Naive thymus-derived CD8-positive, alpha-beta T cell (primary cell): ENCODE measurements at regions not wholly inside any gene's neighbourhood (a gene's known extent, or its start where the extent isn't known, plus 50 kb on each side); places are given as distances from the start of the nearest gene placed in this dataset.

Experiments
- ATAC-seq, 2 donors: fragments of 150-1000 bp; cut with Tn5 transposase in 1 of 2; sonication (Bioruptor Pico), chemical (Tn5 transposase) in 1 of 2; 1 replicate in 1 of 2; 2 replicates in 1 of 2; pipeline ENCODE4 v1.10.0; 2021; ENCODE audit warnings: mild to moderate bottlenecking in 2 of 2, moderate library complexity in 2 of 2
- POLR2A ChIA-PET: fragments of 350-600 bp; sonication (Branson Sonifier 250); formaldehyde crosslinking; loops from one replicate; lab custom pipeline; 2021; ENCODE audit warnings: antibody characterized with exemption; lab: Charles Lee
- DNase-seq, 10 donors: peaks; one replicate each; pipeline versions ENCODE4 v3.0.0 to v3.0.0-alpha.2; 2020 to 2022
- H3K27ac Mint-ChIP-seq, 10 donors: one replicate each; pipeline ENCODE4 v1.8.0; 2020 to 2022; ENCODE audit warnings: mild to moderate bottlenecking in 10 of 10, mixed read lengths in 10 of 10, moderate library complexity in 4 of 10, inconsistent platforms in 1 of 10
- H3K27me3 Mint-ChIP-seq, 5 donors: one replicate each; pipeline ENCODE4 v1.8.0; 2021 to 2022; ENCODE audit warnings: mixed read lengths in 5 of 5
- H3K36me3 Mint-ChIP-seq, 3 donors: one replicate each; pipeline ENCODE4 v1.8.0; 2020 to 2022; ENCODE audit warnings: mixed read lengths in 3 of 3, mild to moderate bottlenecking in 2 of 3, inconsistent platforms in 1 of 3
- H3K4me1 Mint-ChIP-seq, 4 donors: one replicate each; pipeline ENCODE4 v1.8.0; 2021 to 2022; ENCODE audit warnings: mixed read lengths in 4 of 4
- H3K4me3 Mint-ChIP-seq, 10 donors: one replicate each; pipeline ENCODE4 v1.8.0; 2020 to 2022; ENCODE audit warnings: mild to moderate bottlenecking in 10 of 10, mixed read lengths in 10 of 10, moderate library complexity in 6 of 10, inconsistent platforms in 1 of 10
- H3K9me3 Mint-ChIP-seq, 9 donors: one replicate each; pipeline ENCODE4 v1.8.0; 2020 to 2022; ENCODE audit warnings: mixed read lengths in 9 of 9, mild to moderate bottlenecking in 3 of 9, inconsistent platforms in 1 of 9, moderate library complexity in 1 of 9

- H3K27ac Mint-ChIP-seq = peak overlapping the region; percentile 41 to 97 (median 84)
- POLR2A ChIA-PET = interaction anchor here (0.9 to 1.9 kb wide), 3 partner anchors 73 to 982 kb away, joined by 3 to 4 read pairs (median 3); no protein-coding TSS in a partner anchor
- H3K36me3 Mint-ChIP-seq = no peaks in the 10 kb centered on the region
- peak overlapping the region; percentile 56 to 87 (median 78) for H3K4me3 Mint-ChIP-seq
- H3K9me3 Mint-ChIP-seq = peaks cover 0 to 4% (median 0%) of the 10 kb centered on the region in 9 donors
- H3K27me3 Mint-ChIP-seq = no peaks in the 10 kb centered on the region
- H3K4me1 Mint-ChIP-seq = peaks cover 12 to 40% (median 21%) of the 10 kb centered on the region in 4 donors
- ATAC-seq (peak; percentile 85 to 90), DNase-seq (peak in 4 of 10 donors; percentile 11 to 56 (median 39))
Measured at GRCh38 chr2:147663153-147663961, 181.5 kb upstream of the ACVR2A start.

- DNase-seq = no peak
- Mint-ChIP-seq H3K27me3 (no peaks in the 10 kb centered on the region), H3K9me3 (peaks cover 0 to 4% (median 0%) of the 10 kb centered on the region in 9 donors), H3K4me1 (peaks cover 12 to 40% (median 21%) of the 10 kb centered on the region in 4 donors), H3K36me3 (no peaks in the 10 kb centered on the region), H3K27ac (peak overlapping the region in 4 of 10 donors; percentile 19 to 94 (median 50)), H3K4me3 (peak overlapping the region in 1 of 10 donors; percentile 7)
- no peak for ATAC-seq
- POLR2A ChIA-PET = no interaction called here
Measured at GRCh38 chr2:147662221-147662620, 182.6 kb upstream of the ACVR2A start.

GRCh38 chr2:147660680-147661079 lies 184.1 kb upstream of the ACVR2A start:
- ATAC-seq = no peak
- no peak overlapping the region for H3K27ac Mint-ChIP-seq
- no peak for DNase-seq
- POLR2A ChIA-PET = no interaction called here
- no peaks in the 10 kb centered on the region for H3K27me3 Mint-ChIP-seq
- H3K9me3 Mint-ChIP-seq = peaks cover 0 to 4% (median 0%) of the 10 kb centered on the region in 9 donors
- no peak overlapping the region for H3K4me3 Mint-ChIP-seq
- H3K4me1 Mint-ChIP-seq = peaks cover 12 to 40% (median 21%) of the 10 kb centered on the region in 4 donors
- H3K36me3 Mint-ChIP-seq = no peaks in the 10 kb centered on the region

DNA sequence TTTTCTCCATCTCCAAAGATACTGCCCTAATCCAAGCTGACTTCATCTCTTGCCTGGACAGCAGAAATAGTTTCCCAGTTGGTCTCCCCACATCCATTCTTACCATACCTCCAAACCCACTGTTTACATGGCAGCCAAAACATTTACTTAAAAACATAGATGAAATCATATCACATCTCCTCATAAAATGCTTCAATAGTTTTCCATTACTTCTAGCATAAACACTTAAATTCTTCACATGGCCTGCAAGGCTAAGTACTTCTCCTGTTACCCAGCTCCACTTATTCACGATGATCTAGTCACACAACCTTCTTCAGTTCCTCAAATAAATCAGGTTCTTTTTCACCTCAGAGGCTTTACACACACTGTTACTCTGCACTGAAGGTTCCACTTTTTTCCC lies 185.8 kb upstream of the ACVR2A start:
- no peak overlapping the region for H3K27ac Mint-ChIP-seq
- H3K4me3 Mint-ChIP-seq = no peak overlapping the region
- POLR2A ChIA-PET = no interaction called here
- DNase-seq (no peak), ATAC-seq (no peak)
- no peaks in the 10 kb centered on the region for H3K36me3 Mint-ChIP-seq
- peaks cover 0 to 3% (median 0%) of the 10 kb centered on the region in 5 donors for H3K27me3 Mint-ChIP-seq
- peaks cover 12 to 38% (median 19%) of the 10 kb centered on the region in 4 donors for H3K4me1 Mint-ChIP-seq
- peaks cover 0 to 4% (median 0%) of the 10 kb centered on the region in 9 donors for H3K9me3 Mint-ChIP-seq

DNA sequence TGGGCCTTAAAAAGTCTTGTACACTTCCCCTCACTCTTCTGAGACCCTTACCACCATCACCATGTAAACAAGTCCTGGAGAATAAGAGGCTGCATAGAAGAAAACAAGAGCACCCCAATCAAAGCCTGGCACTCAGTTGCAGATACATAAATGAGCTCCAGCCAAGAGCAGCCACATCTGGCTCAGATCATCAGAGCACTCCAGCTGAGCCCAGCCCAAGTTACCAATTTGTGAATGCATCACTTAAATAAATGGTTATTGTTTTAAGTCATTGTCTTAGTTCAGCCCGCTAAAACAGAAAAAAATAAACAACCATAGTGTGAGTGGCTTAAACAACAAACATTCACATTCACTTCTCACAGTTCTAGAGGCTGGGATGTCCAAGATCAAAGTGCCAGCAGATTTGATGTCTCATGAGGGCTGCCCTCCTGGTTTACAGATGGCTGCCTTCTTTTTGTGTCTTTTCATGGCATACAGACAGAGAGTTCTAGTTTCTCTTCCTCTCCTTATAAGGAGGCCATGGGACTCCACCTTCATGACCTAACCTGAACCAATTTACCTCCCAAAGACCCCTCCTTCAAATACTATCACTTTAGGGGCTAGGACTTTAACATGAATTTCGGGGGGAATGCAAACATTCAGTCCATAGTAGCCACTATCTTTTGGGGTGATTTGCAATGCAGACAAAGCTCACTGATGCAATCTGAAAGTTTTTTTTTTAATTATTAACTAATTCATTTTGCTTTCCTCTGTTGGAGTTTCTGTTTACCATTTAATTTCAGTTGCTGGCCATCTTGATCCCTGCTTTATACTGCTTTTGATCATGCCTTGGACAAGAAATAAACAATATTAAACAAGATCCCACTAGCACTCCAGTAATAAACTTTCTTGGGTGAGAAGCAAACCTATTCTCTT lies 187.5 kb upstream of the ACVR2A start:
- POLR2A ChIA-PET = no interaction called here
- H3K4me1 Mint-ChIP-seq = peaks cover 0 to 21% (median 4%) of the 10 kb centered on the region in 4 donors
- H3K4me3 Mint-ChIP-seq = no peak overlapping the region
- no peaks in the 10 kb centered on the region for H3K36me3 Mint-ChIP-seq
- no peak overlapping the region for H3K27ac Mint-ChIP-seq
- H3K27me3 Mint-ChIP-seq = peaks cover 0 to 3% (median 0%) of the 10 kb centered on the region in 5 donors
- peaks cover 0 to 4% (median 0%) of the 10 kb centered on the region in 9 donors for H3K9me3 Mint-ChIP-seq
- no peak for ATAC-seq
- DNase-seq = no peak

DNA sequence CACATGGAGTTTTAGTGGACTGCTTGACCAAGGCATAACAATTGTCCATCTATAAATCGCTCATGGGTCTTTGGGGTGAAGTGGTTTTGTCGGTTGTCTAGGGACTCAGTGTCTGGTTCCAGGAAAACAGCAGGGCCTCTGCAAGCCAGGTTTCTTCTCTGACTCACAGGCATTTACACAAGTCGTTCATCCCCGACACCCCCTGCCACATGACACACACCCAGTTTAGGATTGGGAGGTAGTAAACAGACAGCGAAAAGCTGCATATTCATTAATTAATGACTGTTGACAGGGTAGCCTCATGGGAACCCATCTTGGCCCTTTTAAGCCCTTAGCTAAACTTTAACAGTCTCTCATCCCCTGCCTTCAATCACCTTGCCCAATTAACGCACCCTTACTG lies 194.8 kb upstream of the ACVR2A start:
- Mint-ChIP-seq H3K27ac (no peak overlapping the region), H3K9me3 (no peaks in the 10 kb centered on the region), H3K4me1 (no peaks in the 10 kb centered on the region), H3K27me3 (peaks cover 0 to 3% (median 0%) of the 10 kb centered on the region in 5 donors), H3K4me3 (no peak overlapping the region), H3K36me3 (no peaks in the 10 kb centered on the region)
- DNase-seq (no peak), ATAC-seq (no peak)
- POLR2A ChIA-PET = no interaction called here

GRCh38 chr2:147649286-147649685 lies 195.5 kb upstream of the ACVR2A start:
- H3K4me1 Mint-ChIP-seq = no peaks in the 10 kb centered on the region
- H3K27ac Mint-ChIP-seq = no peak overlapping the region
- H3K36me3 Mint-ChIP-seq = no peaks in the 10 kb centered on the region
- ATAC-seq (no peak), DNase-seq (no peak)
- no peak overlapping the region for H3K4me3 Mint-ChIP-seq
- POLR2A ChIA-PET = no interaction called here
- no peaks in the 10 kb centered on the region for H3K27me3 Mint-ChIP-seq
- no peaks in the 10 kb centered on the region for H3K9me3 Mint-ChIP-seq

- ATAC-seq = no peak
- POLR2A ChIA-PET = no interaction called here
- H3K27me3 Mint-ChIP-seq = no peaks in the 10 kb centered on the region
Measured at GRCh38 chr2:147648471-147648870, 196.4 kb upstream of the ACVR2A start.

DNA sequence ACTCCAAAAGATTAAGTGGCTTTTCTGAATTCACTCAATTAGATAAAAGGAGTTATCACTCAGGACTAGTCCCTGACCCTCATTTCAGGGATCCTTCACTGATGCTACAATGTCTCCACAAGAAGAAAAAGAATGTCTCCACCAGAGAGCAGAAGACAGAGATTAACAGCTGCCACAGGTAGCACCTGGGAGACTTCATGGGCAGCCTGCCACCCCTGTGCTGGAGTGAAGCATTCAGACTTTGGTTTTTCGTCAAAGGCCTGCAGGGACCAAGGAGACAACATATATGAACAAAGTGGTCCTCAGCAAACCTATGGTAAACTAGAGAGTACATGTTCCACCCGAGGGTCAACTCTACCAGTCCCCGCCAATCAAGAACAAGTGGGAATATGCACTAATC lies 197.0 kb upstream of the ACVR2A start:
- Mint-ChIP-seq H3K4me3 (no peak overlapping the region), H3K9me3 (no peaks in the 10 kb centered on the region), H3K27ac (no peak overlapping the region), H3K36me3 (no peaks in the 10 kb centered on the region), H3K4me1 (no peaks in the 10 kb centered on the region), H3K27me3 (no peaks in the 10 kb centered on the region)
- POLR2A ChIA-PET = no interaction called here
- DNase-seq = no peak
- ATAC-seq = no peak

More at GRCh38 chr2:147648471-147648870, 196.4 kb upstream of the ACVR2A start:
- Mint-ChIP-seq H3K9me3 (no peaks in the 10 kb centered on the region), H3K27ac (no peak overlapping the region), H3K4me3 (no peak overlapping the region), H3K4me1 (no peaks in the 10 kb centered on the region), H3K36me3 (no peaks in the 10 kb centered on the region)
- DNase-seq = no peak

- Mint-ChIP-seq H3K27ac (peak overlapping the region in 1 of 10 donors; percentile 27), H3K4me1 (no peaks in the 10 kb centered on the region), H3K36me3 (no peaks in the 10 kb centered on the region), H3K4me3 (no peak overlapping the region), H3K27me3 (no peaks in the 10 kb centered on the region), H3K9me3 (no peaks in the 10 kb centered on the region)
- ATAC-seq (no peak), DNase-seq (no peak)
- POLR2A ChIA-PET = no interaction called here
Measured at GRCh38 chr2:147646818-147647468, 197.9 kb upstream of the ACVR2A start.

GRCh38 chr2:147644491-147644890 lies 200.3 kb upstream of the ACVR2A start:
- H3K36me3 Mint-ChIP-seq = no peaks in the 10 kb centered on the region
- H3K27ac Mint-ChIP-seq = no peak overlapping the region
- H3K27me3 Mint-ChIP-seq = peaks cover 0 to 5% (median 0%) of the 10 kb centered on the region in 5 donors
- H3K9me3 Mint-ChIP-seq = peaks cover 0 to 5% (median 0%) of the 10 kb centered on the region in 9 donors
- ATAC-seq (no peak), DNase-seq (no peak)
- H3K4me1 Mint-ChIP-seq = no peaks in the 10 kb centered on the region
- no peak overlapping the region for H3K4me3 Mint-ChIP-seq
- POLR2A ChIA-PET = no interaction called here

DNA sequence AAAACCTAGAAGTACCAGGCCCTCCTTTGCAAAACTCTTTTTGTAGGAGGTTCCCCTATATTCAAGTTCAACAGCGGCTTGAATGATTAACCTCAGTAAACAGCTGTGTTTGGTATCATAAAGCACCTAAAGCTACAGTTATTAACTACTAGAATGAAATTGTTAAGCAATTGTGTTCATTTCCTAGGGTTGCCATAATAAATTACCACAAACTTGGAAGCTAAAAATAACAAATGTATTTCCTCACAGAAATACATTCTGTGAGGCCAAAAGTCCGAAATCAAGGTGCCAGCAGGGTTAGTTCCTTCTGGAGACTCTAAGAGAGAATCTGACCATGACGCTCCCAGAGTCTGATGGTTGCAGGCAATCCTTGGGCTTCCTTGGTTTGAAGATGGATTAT lies 202.1 kb upstream of the ACVR2A start:
- H3K27ac Mint-ChIP-seq = no peak overlapping the region
- H3K4me1 Mint-ChIP-seq = no peaks in the 10 kb centered on the region

More for the DNA sequence above, 202.1 kb upstream of the ACVR2A start:
- Mint-ChIP-seq H3K9me3 (peaks cover 0 to 5% (median 0%) of the 10 kb centered on the region in 9 donors), H3K36me3 (no peaks in the 10 kb centered on the region), H3K27me3 (peaks cover 0 to 8% (median 4%) of the 10 kb centered on the region in 5 donors), H3K4me3 (no peak overlapping the region)
- POLR2A ChIA-PET = no interaction called here
- no peak for ATAC-seq
- no peak for DNase-seq
